H1 (cell line): ENCODE measurements at regions not wholly inside any gene's neighbourhood (a gene's known extent, or its start where the extent isn't known, plus 50 kb on each side); places are given as distances from the start of the nearest gene placed in this dataset.

Experiments used
- CHD7 ChIP-seq: fragments of 300-600 bp; sonication (generic); IDR thresholded peaks from 2 replicates; pipeline ENCODE4 v1.7.1; 2012; ENCODE audit warnings: low read length, moderate library complexity, mild to moderate bottlenecking, inconsistent platforms; ENCODE audit not compliant: insufficient replicate concordance
- CREB1 ChIP-seq: IDR thresholded peaks from 2 replicates; pipeline ENCODE4 v1.6.1; 2012; ENCODE audit warnings: inconsistent platforms
- EGR1 ChIP-seq: IDR thresholded peaks from 2 replicates; pipeline ENCODE4 v1.6.1; 2011; ENCODE audit warnings: low read depth, low read length, borderline replicate concordance
- HDAC2 ChIP-seq, 2 experiments: fragments of 300-600 bp in 1 of 2; sonication (generic) in 1 of 2; IDR thresholded peaks; 2 replicates each; pipeline ENCODE4 v1.6.1; 2011 to 2012; ENCODE audit warnings: low read depth in 2 of 2, low read length in 2 of 2, mild to moderate bottlenecking in 2 of 2, moderate library complexity in 2 of 2, borderline replicate concordance in 1 of 2, inconsistent platforms in 1 of 2
- JUN ChIP-seq: IDR thresholded peaks from 2 replicates; pipeline ENCODE4 v1.6.1; 2011; ENCODE audit warnings: low read depth, mild to moderate bottlenecking, improper control_type of control experiment, low read length
- MAFK ChIP-seq: IDR thresholded peaks from 2 replicates; pipeline ENCODE4 v1.6.1; 2012; ENCODE audit warnings: low read depth, mild to moderate bottlenecking, improper control_type of control experiment, low read length
- NRF1 ChIP-seq: IDR thresholded peaks from 2 replicates; pipeline ENCODE4 v1.6.1; 2011; ENCODE audit warnings: mild to moderate bottlenecking, low read depth, low read length, improper control_type of control experiment
- SIX5 ChIP-seq: IDR thresholded peaks from 2 replicates; pipeline ENCODE4 v1.6.1; 2011; ENCODE audit warnings: mild to moderate bottlenecking, low read depth, low read length
- USF2 ChIP-seq: IDR thresholded peaks from 2 replicates; pipeline ENCODE4 v1.6.1; 2011; ENCODE audit warnings: low read length, improper control_type of control experiment

- TF ChIP-seq CHD7, result no peak
- no peak for TF ChIP-seq JUN
- no peak for TF ChIP-seq NRF1
- no peak for TF ChIP-seq EGR1
- no peak for TF ChIP-seq MAFK
- no peak for TF ChIP-seq USF2
- TF ChIP-seq CREB1, result no peak
- no peak for TF ChIP-seq HDAC2 (IDR thresholded peaks at IDR 0.05; ENCODE audit: borderline replicate concordance in 1 of 2, low read depth in 2 of 2, low read length in 2 of 2)
- no peak for TF ChIP-seq SIX5
Observed at GRCh38 chr5:158462349-158463114, 603.6 kb upstream of the CLINT1 start (continued).
